ENCODE measurements at regions not wholly inside any gene's neighbourhood (a gene's known extent, or its start where the extent isn't known, plus 50 kb on each side); places are given as distances from the start of the nearest gene placed in this dataset.

DNA sequence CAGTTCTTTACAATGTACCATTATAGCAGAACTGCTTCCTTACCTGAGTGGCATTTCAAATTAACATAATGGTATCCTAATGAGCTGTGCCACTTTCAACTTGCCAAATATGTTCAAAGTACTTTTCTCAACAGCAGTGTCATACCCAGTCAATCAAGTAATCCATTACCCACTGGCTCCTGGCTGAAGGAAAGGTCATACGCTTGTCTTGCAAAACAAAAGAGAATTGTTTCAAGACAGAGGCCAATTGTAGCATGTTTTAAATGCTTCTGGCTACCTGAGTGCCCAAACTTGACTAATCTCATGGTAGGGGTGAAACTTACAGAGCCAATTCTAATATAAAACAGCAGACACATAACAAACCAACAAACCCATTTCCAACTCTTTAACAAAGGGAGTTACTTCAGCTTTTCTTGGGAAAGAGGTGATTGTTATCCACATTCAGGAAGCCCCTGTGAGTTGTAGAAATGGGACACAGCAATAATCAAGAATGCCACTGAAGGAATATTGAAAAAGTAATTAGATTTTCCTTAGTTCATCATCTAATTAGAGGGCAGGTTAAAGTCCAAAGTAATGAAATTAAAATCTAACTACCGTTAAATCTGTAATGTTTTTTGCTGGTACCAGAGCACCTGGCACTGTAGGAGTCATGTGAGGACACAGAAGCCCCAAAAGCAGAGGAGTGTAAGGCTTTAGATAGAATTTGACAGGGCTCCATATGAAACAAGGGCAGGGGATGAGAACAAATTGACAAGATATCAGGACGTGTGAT lies 241.9 kb downstream of the RWDD3 start:
- TF ChIP-seq, protein P1, sequence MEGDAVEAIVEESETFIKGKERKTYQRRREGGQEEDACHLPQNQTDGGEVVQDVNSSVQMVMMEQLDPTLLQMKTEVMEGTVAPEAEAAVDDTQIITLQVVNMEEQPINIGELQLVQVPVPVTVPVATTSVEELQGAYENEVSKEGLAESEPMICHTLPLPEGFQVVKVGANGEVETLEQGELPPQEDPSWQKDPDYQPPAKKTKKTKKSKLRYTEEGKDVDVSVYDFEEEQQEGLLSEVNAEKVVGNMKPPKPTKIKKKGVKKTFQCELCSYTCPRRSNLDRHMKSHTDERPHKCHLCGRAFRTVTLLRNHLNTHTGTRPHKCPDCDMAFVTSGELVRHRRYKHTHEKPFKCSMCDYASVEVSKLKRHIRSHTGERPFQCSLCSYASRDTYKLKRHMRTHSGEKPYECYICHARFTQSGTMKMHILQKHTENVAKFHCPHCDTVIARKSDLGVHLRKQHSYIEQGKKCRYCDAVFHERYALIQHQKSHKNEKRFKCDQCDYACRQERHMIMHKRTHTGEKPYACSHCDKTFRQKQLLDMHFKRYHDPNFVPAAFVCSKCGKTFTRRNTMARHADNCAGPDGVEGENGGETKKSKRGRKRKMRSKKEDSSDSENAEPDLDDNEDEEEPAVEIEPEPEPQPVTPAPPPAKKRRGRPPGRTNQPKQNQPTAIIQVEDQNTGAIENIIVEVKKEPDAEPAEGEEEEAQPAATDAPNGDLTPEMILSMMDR (IDR thresholded peaks at IDR 0.05 in 4 of 5, conservative IDR thresholded peaks at IDR 0.05 in 1 of 5) = no peak
- TF ChIP-seq POLR2A (IDR thresholded peaks at IDR 0.05) = no peak

Data from gastrocnemius medialis (tissue), 4 donors.